SK-N-SH (cell line): ENCODE measurements at regions not wholly inside any gene's neighbourhood (a gene's known extent, or its start where the extent isn't known, plus 50 kb on each side); places are given as distances from the start of the nearest gene placed in this dataset.

Experiments used
- CTCF ChIA-PET: fragments of 300-600, 350-600 bp; formaldehyde crosslinking; extraction: SDS; loops from one replicate; lab custom pipeline; 2021; lab: Yijun Ruan, JAX
- POLR2A ChIA-PET: fragments of 350-600 bp; sonication (Branson Sonifier 250); formaldehyde crosslinking; extraction: SDS; loops from one replicate; lab custom pipeline; 2020; ENCODE audit warnings: antibody characterized with exemption, inconsistent platforms; lab: Yijun Ruan, JAX
- DNase-seq: peaks from one replicate; pipeline ENCODE4 v3.0.0; 2012
- H2AFZ ChIP-seq: fragments of 200-600 bp; sonication (generic); 2 replicates; pipeline ENCODE4 v1.8.1; 2016; ENCODE audit warnings: antibody characterized with exemption, mild to moderate bottlenecking, low read depth
- H3F3A ChIP-seq: fragments of 200-600 bp; sonication (generic); replicated peaks from 2 replicates; pipeline ENCODE3; 2016; ENCODE audit warnings: antibody characterized with exemption, mild to moderate bottlenecking; ENCODE audit not compliant: insufficient read depth
- H3K27ac ChIP-seq, 2 experiments: fragments of 200-500 bp in 1 of 2; fragments of 200-600 bp in 1 of 2; sonication (Bioruptor generic) in 1 of 2; sonication (generic), shearing (Covaris generic) in 1 of 2; 2 replicates each; pipeline versions ENCODE4 v1.5.1 to v1.6.1; 2014 to 2016; ENCODE audit warnings: low read depth in 2 of 2, inconsistent platforms in 1 of 2, low read length in 1 of 2, mild to moderate bottlenecking in 1 of 2, mixed read lengths in 1 of 2
- H3K27me3 ChIP-seq: fragments of 200-600 bp; sonication (generic), shearing (Covaris generic); 2 replicates; pipeline ENCODE4 v1.6.1; 2016; ENCODE audit warnings: mixed run types; ENCODE audit not compliant: insufficient read depth
- H3K36me3 ChIP-seq, 2 experiments: fragments of 200-500 bp in 1 of 2; fragments of 200-600 bp in 1 of 2; sonication (Bioruptor generic) in 1 of 2; sonication (generic) in 1 of 2; replicated peaks in 1 of 2; 2 replicates each; pipeline versions ENCODE3 to v1.5.1; 2014 to 2016; ENCODE audit warnings: low read length in 1 of 2, mild to moderate bottlenecking in 1 of 2; ENCODE audit not compliant: insufficient read depth in 2 of 2, control insufficient read depth in 1 of 2
- H3K4me1 ChIP-seq, 2 experiments: fragments of 200-500 bp in 1 of 2; fragments of 200-600 bp in 1 of 2; sonication (Bioruptor generic) in 1 of 2; sonication (generic), shearing (Covaris generic) in 1 of 2; 2 replicates each; pipeline versions ENCODE4 v1.5.1 to v1.6.1; 2014 to 2016; ENCODE audit warnings: low read depth in 1 of 2, low read length in 1 of 2, mixed run types in 1 of 2; ENCODE audit not compliant: insufficient read depth in 2 of 2, control insufficient read depth in 1 of 2
- H3K4me2 ChIP-seq: fragments of 200-600 bp; sonication (generic), shearing (Covaris generic); 2 replicates; pipeline ENCODE4 v1.6.1; 2017; ENCODE audit warnings: mixed run types
- H3K4me3 ChIP-seq, 2 experiments: fragments of 200-500 bp in 1 of 2; fragments of 200-600 bp in 1 of 2; sonication (Bioruptor generic) in 1 of 2; sonication (generic), shearing (Covaris generic) in 1 of 2; 2 replicates each; pipeline versions ENCODE4 v1.5.1 to v1.8.1; 2014 to 2016; ENCODE audit warnings: low read depth in 2 of 2, inconsistent platforms in 1 of 2, low read length in 1 of 2, mild to moderate bottlenecking in 1 of 2, mixed read lengths in 1 of 2, moderate library complexity in 1 of 2
- H3K79me2 ChIP-seq: fragments of 200-600 bp; sonication (generic); 2 replicates; pipeline ENCODE4 v1.8.1; 2017; ENCODE audit warnings: mild to moderate bottlenecking; ENCODE audit not compliant: insufficient read depth
- H3K9ac ChIP-seq: fragments of 200-600 bp; sonication (generic); 2 replicates; pipeline ENCODE4 v1.6.1; 2017; ENCODE audit warnings: mixed run types
- H3K9me2 ChIP-seq: fragments of 200-600 bp; sonication (generic); 2 replicates; pipeline ENCODE4 v1.6.1; 2017; ENCODE audit warnings: mixed run types
- H3K9me3 ChIP-seq: fragments of 200-600 bp; sonication (generic); 2 replicates; pipeline ENCODE4 v1.6.1; 2017; ENCODE audit warnings: mixed run types, mild to moderate bottlenecking, moderate library complexity
- H4K20me1 ChIP-seq: fragments of 200-600 bp; sonication (generic); 2 replicates; pipeline ENCODE4 v1.6.1; 2017; ENCODE audit warnings: mild to moderate bottlenecking, mixed run types; ENCODE audit not compliant: insufficient read depth
- EP300 ChIP-seq, 2 experiments: IDR thresholded peaks; 2 replicates each; pipeline versions ENCODE4 v1.4.0 to v1.6.1; 2012; ENCODE audit warnings: borderline replicate concordance in 1 of 2, low read depth in 1 of 2, low read length in 1 of 2
- FOSL2 ChIP-seq: IDR thresholded peaks from 2 replicates; pipeline ENCODE4 v1.4.0; 2012; ENCODE audit warnings: low read depth, mild to moderate bottlenecking, moderate library complexity, borderline replicate concordance
- FOXJ3 ChIP-seq: sonication (generic); formaldehyde crosslinking; IDR thresholded peaks from 2 replicates; pipeline ENCODE4 v1.5.1; 2020; ENCODE audit warnings: mild to moderate bottlenecking, missing genetic modification reagents
- GABPA ChIP-seq: IDR thresholded peaks from 2 replicates; pipeline ENCODE4 v1.4.0; 2012; ENCODE audit warnings: low read depth, mild to moderate bottlenecking
- JUND ChIP-seq: IDR thresholded peaks from 2 replicates; pipeline ENCODE4 v1.4.0; 2012
- MEF2A ChIP-seq: IDR thresholded peaks from 2 replicates; pipeline ENCODE4 v1.4.0; 2012; ENCODE audit warnings: low read depth, borderline replicate concordance
- MXI1 ChIP-seq: IDR thresholded peaks from 2 replicates; pipeline ENCODE4 v1.6.1; 2012; ENCODE audit warnings: mild to moderate bottlenecking, low read depth, low read length, improper control_type of control experiment
- NRF1 ChIP-seq: IDR thresholded peaks from 2 replicates; pipeline ENCODE4 v1.6.1; 2012; ENCODE audit warnings: low read depth, mild to moderate bottlenecking, low read length
- RAD21 ChIP-seq: IDR thresholded peaks from 2 replicates; pipeline ENCODE4 v1.6.1; 2012; ENCODE audit warnings: mild to moderate bottlenecking, low read length
- RCOR1 ChIP-seq: fragments of 150-350 bp; IDR thresholded peaks from 2 replicates; pipeline ENCODE4 v1.6.1; 2017; ENCODE audit warnings: antibody characterized with exemption, low read length
- RFX5 ChIP-seq: IDR thresholded peaks from 2 replicates; pipeline ENCODE4 v1.6.1; 2012; ENCODE audit warnings: mild to moderate bottlenecking, improper control_type of control experiment, low read length
- RXRA ChIP-seq: IDR thresholded peaks from 2 replicates; pipeline ENCODE4 v1.4.0; 2012; ENCODE audit warnings: low read depth, mild to moderate bottlenecking, borderline replicate concordance
- SIN3A ChIP-seq: IDR thresholded peaks from 2 replicates; pipeline ENCODE4 v1.6.1; 2012; ENCODE audit warnings: low read depth, mild to moderate bottlenecking, low read length, moderate library complexity, borderline replicate concordance
- SMC3 ChIP-seq: IDR thresholded peaks from 2 replicates; pipeline ENCODE4 v1.6.1; 2012; ENCODE audit warnings: low read depth, low read length, improper control_type of control experiment
- TAF1 ChIP-seq: IDR thresholded peaks from 2 replicates; pipeline ENCODE4 v1.6.1; 2012; ENCODE audit warnings: low read depth, mild to moderate bottlenecking, low read length, moderate library complexity, borderline replicate concordance
- WGBS: methylation state at CpG from one replicate; pipeline ENCODE4 v1.1.6; 2017; ENCODE audit warnings: low lambda C conversion rate; 5-methylcytosine and 5-hydroxymethylcytosine counted together
- TF ChIP-seq, protein P1 (sequence below): fragments of 150-350 bp; IDR thresholded peaks from 2 replicates; pipeline ENCODE4 v1.6.1; 2017; ENCODE audit warnings: antibody characterized with exemption, low read length, low read depth, borderline replicate concordance
- TF ChIP-seq, protein P2 (sequence below): IDR thresholded peaks from 2 replicates; pipeline ENCODE4 v1.6.1; 2012; ENCODE audit warnings: mild to moderate bottlenecking, low read depth, low read length, moderate library complexity
- TF ChIP-seq, protein P3 (sequence below): fragments of 200-600 bp; sonication (generic); IDR thresholded peaks from 2 replicates; pipeline ENCODE4 v1.6.1; 2017; ENCODE audit warnings: antibody characterized with exemption, mild to moderate bottlenecking, moderate library complexity
- TF ChIP-seq, protein P4 (sequence below): IDR thresholded peaks from 2 replicates; pipeline ENCODE4 v1.4.0; 2012; ENCODE audit warnings: low read depth

DNA sequence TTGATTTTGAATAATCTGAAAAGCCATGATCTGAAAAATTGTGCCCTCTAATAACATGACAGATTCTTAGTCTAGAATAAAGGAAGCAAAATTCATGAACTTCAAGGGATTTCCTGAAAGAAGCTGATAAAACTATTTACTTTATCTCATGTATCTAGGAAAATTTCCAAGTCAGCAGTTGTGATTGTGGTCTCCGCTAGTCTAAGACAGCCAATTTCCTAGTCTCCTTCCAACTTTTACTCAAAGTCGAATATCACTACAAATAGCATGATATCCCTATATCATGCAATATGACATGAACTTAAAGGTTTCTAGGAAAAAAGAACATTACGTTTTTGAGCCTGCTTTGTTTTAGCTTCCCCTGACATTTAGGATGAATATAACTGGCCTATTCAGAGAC lies 202.1 kb upstream of the GHITM start:
- no peaks in the 10 kb centered on the region for H4K20me1 ChIP-seq
- no peaks in the 10 kb centered on the region for H3K27me3 ChIP-seq
- WGBS: 30% methylated on average over 3 of the region's 3 CpGs

DNA sequence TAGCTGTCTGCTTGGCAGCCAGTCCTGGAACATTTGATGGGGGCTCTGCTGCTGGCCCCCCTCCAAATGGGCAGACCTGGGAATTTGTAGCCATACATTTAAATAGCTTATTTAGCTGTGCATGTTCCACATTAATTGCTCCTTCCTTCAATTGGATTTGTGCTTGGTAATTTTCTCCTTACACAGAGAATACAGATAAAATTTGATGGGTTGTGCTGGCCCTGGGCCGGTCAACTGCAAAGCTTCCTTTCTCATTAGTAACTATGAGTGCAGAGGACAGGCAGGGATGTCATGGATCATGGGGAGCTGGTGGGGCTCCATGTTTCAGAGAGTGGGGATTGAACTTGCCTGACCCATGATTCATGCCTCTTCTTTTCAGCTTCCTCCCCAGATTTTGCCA lies 201.5 kb upstream of the GHITM start:
- H2AFZ ChIP-seq: no peak overlapping the region
- peaks cover 0 to 25% of the 10 kb centered on the region in 2 experiments; a peak in 2 of 4 replicates for H3K4me1 ChIP-seq
- H3K79me2 ChIP-seq: no peaks in the 10 kb centered on the region
- no peak overlapping the region for H3K27ac ChIP-seq
- DNase-seq: no peak
- ChIA-PET POLR2A (no interaction called here), CTCF (interaction anchor here (0.9 to 1.5 kb wide), 2 partner anchors 9 to 66 kb away, joined by 3 to 4 read pairs; no protein-coding TSS in a partner anchor)
- WGBS: 23% methylated on average over 1 of the region's 1 CpG
- no peak overlapping the region for H3K4me3 ChIP-seq
- no peaks in the 10 kb centered on the region for H4K20me1 ChIP-seq
- no peaks in the 10 kb centered on the region for H3K9me3 ChIP-seq
- no peak overlapping the region for H3K4me2 ChIP-seq
- H3K27me3 ChIP-seq: no peaks in the 10 kb centered on the region
- no peak overlapping the region for H3K9ac ChIP-seq
- H3F3A ChIP-seq: no peaks in the 10 kb centered on the region
- no peaks in the 10 kb centered on the region for H3K9me2 ChIP-seq
- H3K36me3 ChIP-seq: no peaks in the 10 kb centered on the region
- no peak for TF ChIP-seq GABPA
- no peak for TF ChIP-seq FOSL2
- TF ChIP-seq NRF1: no peak
- TF ChIP-seq, protein P1, sequence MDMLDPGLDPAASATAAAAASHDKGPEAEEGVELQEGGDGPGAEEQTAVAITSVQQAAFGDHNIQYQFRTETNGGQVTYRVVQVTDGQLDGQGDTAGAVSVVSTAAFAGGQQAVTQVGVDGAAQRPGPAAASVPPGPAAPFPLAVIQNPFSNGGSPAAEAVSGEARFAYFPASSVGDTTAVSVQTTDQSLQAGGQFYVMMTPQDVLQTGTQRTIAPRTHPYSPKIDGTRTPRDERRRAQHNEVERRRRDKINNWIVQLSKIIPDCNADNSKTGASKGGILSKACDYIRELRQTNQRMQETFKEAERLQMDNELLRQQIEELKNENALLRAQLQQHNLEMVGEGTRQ: no peak
- no peak for TF ChIP-seq SIN3A
- TF ChIP-seq, protein P2, sequence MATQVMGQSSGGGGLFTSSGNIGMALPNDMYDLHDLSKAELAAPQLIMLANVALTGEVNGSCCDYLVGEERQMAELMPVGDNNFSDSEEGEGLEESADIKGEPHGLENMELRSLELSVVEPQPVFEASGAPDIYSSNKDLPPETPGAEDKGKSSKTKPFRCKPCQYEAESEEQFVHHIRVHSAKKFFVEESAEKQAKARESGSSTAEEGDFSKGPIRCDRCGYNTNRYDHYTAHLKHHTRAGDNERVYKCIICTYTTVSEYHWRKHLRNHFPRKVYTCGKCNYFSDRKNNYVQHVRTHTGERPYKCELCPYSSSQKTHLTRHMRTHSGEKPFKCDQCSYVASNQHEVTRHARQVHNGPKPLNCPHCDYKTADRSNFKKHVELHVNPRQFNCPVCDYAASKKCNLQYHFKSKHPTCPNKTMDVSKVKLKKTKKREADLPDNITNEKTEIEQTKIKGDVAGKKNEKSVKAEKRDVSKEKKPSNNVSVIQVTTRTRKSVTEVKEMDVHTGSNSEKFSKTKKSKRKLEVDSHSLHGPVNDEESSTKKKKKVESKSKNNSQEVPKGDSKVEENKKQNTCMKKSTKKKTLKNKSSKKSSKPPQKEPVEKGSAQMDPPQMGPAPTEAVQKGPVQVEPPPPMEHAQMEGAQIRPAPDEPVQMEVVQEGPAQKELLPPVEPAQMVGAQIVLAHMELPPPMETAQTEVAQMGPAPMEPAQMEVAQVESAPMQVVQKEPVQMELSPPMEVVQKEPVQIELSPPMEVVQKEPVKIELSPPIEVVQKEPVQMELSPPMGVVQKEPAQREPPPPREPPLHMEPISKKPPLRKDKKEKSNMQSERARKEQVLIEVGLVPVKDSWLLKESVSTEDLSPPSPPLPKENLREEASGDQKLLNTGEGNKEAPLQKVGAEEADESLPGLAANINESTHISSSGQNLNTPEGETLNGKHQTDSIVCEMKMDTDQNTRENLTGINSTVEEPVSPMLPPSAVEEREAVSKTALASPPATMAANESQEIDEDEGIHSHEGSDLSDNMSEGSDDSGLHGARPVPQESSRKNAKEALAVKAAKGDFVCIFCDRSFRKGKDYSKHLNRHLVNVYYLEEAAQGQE: no peak
- TF ChIP-seq MEF2A: no peak
- no peak for TF ChIP-seq TAF1
- TF ChIP-seq SMC3: no peak
- TF ChIP-seq FOXJ3 (CRISPR knock-in tag): no peak
- no peak for TF ChIP-seq EP300 (IDR thresholded peaks at IDR 0.05; ENCODE audit: borderline replicate concordance in 1 of 2, low read depth in 1 of 2, low read length in 1 of 2)
- TF ChIP-seq JUND: no peak

More for the DNA sequence above, 202.1 kb upstream of the GHITM start:
- TF ChIP-seq, protein P1: no peak
- TF ChIP-seq MXI1 (no peak), SIN3A (no peak), RXRA (no peak), RCOR1 (no peak), SMC3 (no peak), RAD21 (no peak), RFX5 (no peak)
- TF ChIP-seq, protein P3, sequence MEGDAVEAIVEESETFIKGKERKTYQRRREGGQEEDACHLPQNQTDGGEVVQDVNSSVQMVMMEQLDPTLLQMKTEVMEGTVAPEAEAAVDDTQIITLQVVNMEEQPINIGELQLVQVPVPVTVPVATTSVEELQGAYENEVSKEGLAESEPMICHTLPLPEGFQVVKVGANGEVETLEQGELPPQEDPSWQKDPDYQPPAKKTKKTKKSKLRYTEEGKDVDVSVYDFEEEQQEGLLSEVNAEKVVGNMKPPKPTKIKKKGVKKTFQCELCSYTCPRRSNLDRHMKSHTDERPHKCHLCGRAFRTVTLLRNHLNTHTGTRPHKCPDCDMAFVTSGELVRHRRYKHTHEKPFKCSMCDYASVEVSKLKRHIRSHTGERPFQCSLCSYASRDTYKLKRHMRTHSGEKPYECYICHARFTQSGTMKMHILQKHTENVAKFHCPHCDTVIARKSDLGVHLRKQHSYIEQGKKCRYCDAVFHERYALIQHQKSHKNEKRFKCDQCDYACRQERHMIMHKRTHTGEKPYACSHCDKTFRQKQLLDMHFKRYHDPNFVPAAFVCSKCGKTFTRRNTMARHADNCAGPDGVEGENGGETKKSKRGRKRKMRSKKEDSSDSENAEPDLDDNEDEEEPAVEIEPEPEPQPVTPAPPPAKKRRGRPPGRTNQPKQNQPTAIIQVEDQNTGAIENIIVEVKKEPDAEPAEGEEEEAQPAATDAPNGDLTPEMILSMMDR: no peak
- TF ChIP-seq, protein P4, sequence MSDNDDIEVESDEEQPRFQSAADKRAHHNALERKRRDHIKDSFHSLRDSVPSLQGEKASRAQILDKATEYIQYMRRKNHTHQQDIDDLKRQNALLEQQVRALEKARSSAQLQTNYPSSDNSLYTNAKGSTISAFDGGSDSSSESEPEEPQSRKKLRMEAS: no peak
- Histone ChIP-seq H3K9me3 (no peaks in the 10 kb centered on the region), H3K4me3 (no peak overlapping the region), H3K27ac (no peak overlapping the region; a peak in 1 of 4 replicates), H2AFZ (no peak overlapping the region), H3K4me1 (peaks cover 0 to 25% of the 10 kb centered on the region in 2 experiments; a peak in 2 of 4 replicates), H3K9ac (no peak overlapping the region), H3K79me2 (no peaks in the 10 kb centered on the region), H3F3A (no peaks in the 10 kb centered on the region), H3K9me2 (no peaks in the 10 kb centered on the region), H3K4me2 (no peak overlapping the region), H3K36me3 (no peaks in the 10 kb centered on the region)
- ChIA-PET POLR2A (no interaction called here), CTCF (interaction anchor here (0.9 to 1.5 kb wide), 2 partner anchors 8 to 66 kb away, joined by 3 to 4 read pairs; no protein-coding TSS in a partner anchor)
- no peak for DNase-seq
